Fibroblast of the aortic adventitia (primary cell): ENCODE measurements at regions not wholly inside any gene's neighbourhood (a gene's known extent, or its start where the extent isn't known, plus 50 kb on each side); places are given as distances from the start of the nearest gene placed in this dataset.
"Not testable (repeated sequence)": the region's sequence is repeated elsewhere in the genome, so short reads cannot be mapped to it uniquely, and the experiment has no call there.

Experiments
- DNase-seq: peaks from one replicate; pipeline ENCODE4 v3.0.0-alpha.2; 2010; ENCODE audit warnings: low read depth
- H3K4me3 ChIP-seq: 2 replicates; pipeline ENCODE4 v1.5.1; 2011; ENCODE audit warnings: low read depth, mild to moderate bottlenecking, control low read depth, low read length, moderate library complexity
- TF ChIP-seq, protein P1 (sequence below): IDR thresholded peaks from 2 replicates; pipeline ENCODE4 v1.5.1; 2011; ENCODE audit warnings: mild to moderate bottlenecking, low read length, control low read depth, inconsistent platforms; ENCODE audit not compliant: insufficient read depth

DNA sequence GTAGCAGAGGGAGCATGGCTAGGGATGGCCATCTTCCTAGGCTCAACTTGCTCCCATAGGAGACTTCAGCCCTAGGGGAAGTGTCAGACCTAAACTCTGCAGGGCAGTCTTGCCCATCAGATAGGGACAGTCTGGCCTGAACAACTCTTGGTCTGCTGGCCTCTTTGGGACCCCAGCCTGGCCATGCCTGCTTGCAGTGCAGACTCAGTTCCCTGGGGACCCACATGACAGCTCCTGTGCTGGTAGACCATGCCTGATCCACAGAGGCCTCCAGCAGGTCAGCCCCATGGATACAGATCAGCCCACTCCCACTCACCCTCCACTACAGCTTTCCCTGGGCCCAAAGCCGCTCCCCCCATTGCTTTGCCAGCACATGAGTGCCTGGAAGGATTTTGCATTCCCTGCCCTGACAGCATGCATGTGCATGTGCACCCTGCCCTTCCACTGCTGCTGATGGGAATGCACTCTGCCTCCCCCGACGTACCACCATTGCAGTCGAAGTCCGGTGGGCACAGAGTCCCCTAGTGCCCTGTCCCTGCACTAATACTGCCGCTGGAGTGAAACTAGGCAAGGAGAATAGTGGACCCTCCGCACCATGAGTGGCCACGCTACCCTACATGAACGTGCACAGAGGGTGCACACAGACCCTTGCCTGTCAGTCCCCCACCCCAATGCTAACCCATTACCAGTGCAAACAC is 841.4 kb downstream of the FSCB start:
- no peak for DNase-seq
- TF ChIP-seq, protein P1, sequence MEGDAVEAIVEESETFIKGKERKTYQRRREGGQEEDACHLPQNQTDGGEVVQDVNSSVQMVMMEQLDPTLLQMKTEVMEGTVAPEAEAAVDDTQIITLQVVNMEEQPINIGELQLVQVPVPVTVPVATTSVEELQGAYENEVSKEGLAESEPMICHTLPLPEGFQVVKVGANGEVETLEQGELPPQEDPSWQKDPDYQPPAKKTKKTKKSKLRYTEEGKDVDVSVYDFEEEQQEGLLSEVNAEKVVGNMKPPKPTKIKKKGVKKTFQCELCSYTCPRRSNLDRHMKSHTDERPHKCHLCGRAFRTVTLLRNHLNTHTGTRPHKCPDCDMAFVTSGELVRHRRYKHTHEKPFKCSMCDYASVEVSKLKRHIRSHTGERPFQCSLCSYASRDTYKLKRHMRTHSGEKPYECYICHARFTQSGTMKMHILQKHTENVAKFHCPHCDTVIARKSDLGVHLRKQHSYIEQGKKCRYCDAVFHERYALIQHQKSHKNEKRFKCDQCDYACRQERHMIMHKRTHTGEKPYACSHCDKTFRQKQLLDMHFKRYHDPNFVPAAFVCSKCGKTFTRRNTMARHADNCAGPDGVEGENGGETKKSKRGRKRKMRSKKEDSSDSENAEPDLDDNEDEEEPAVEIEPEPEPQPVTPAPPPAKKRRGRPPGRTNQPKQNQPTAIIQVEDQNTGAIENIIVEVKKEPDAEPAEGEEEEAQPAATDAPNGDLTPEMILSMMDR, result no peak
- no peak overlapping the region for H3K4me3 ChIP-seq

DNA sequence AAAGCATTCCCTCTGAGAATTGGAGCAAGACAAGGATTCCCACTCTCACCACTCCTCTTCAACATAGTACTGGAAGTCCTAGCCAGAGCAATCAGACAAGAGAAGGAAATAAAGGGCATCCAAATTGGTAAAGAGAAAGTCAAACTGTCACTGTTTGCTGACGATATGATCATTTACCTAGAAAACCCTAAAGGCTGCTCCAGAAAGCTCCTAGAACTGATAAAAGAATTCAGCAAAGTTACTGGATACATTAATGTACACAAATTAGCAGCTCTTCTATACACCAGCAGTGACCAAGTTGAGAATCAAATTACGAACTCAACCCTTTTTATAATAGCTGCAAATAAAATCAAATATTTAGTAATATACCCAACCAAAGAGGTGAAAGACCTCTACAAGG is 851.9 kb downstream of the FSCB start:
- not testable (repeated sequence) for H3K4me3 ChIP-seq, DNase-seq

DNA sequence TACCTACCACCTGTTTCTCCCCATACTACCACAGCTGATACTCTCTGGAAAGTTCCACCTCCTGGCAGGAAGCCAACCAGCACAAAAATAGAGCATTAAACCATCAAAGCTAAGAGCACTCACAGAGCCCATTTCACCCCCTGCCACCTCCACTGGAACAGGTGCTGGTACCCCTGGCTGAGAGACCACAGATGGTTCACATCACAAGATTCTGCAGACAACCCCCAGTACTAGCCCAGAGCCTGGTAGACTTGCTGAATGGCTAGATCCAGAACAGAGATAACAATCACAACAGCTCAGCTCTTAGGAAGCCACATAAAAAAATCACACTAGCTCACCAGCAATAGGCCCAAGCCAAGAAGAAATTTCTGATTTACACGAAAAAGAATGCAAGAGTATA is 855.2 kb downstream of the FSCB start:
- no peak overlapping the region for H3K4me3 ChIP-seq
- TF ChIP-seq, protein P1, result no peak
- DNase-seq, result no peak

DNA sequence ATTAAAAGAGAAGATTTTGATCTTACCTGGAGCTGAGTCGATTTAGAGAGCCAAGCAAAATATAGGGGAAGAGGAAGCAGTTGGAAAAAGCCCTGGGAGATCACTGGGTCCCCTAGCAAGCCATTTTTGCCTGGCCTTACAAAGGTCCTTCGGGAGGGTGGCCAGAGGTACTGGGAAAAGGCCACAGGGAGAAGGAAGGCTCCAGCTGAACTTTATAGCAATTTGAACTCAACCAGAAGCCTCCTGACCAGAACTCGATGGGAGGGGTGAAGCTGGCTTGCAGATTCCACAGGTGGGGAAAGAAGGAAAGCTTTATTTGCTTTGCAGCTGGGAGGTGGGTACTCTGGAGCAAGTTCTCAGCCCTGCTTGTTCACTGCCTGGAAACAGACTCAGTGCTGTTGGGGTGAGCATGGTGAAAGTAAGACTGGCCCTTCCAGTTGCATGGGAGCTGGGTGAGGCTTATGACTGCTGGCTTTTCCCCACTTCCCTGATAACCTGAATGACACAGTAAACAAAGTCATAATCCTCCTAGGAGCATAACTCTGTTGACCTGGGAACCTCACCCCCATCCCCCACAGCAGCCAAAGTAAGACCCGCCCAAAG is 855.8 kb downstream of the FSCB start:
- no peak for DNase-seq
- no peak overlapping the region for H3K4me3 ChIP-seq
- TF ChIP-seq, protein P1, result no peak

DNA sequence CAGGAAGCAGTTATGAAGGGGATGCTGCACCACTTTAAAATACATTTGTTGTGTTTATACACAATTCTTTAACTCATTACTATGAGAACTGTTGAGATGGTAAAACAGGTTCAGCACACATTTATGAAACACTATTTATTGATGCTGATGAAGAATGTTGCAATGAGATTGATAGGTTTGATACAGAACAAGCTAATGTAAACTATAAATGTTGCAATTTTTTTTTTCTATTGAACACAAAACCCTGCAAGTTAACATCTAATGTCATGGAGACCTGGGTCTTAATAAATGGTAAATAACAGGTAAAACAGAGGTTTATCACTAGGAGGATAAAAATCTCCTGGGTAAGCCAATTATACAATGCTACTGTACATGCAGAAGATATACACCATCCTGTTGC is 857.6 kb downstream of the FSCB start:
- H3K4me3 ChIP-seq, result no peak overlapping the region

DNA sequence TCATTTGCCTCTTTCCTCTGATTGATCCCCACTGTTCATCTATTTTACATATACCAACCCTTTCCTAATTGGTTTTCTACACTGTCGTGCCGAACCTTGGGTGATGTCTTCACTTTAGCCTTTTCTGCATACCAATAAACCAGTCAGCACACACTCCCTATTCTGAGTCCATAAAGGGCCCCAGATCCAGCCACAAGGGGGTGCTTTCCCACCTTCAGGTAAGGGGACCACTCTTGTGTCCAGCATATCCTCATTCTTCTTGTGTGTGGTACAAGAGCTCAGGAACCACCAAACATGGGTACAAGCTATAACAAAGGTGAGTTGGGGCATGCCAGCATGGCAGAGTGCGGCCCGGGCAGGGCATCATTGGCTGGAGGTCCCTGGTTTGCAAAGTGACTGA is 859.8 kb downstream of the FSCB start:
- TF ChIP-seq, protein P1, result peak; percentile 15
- no peak overlapping the region for H3K4me3 ChIP-seq
- peak; percentile 1 for DNase-seq

More for the DNA sequence above, 857.6 kb downstream of the FSCB start:
- TF ChIP-seq, protein P1, result no peak
- no peak for DNase-seq

DNA sequence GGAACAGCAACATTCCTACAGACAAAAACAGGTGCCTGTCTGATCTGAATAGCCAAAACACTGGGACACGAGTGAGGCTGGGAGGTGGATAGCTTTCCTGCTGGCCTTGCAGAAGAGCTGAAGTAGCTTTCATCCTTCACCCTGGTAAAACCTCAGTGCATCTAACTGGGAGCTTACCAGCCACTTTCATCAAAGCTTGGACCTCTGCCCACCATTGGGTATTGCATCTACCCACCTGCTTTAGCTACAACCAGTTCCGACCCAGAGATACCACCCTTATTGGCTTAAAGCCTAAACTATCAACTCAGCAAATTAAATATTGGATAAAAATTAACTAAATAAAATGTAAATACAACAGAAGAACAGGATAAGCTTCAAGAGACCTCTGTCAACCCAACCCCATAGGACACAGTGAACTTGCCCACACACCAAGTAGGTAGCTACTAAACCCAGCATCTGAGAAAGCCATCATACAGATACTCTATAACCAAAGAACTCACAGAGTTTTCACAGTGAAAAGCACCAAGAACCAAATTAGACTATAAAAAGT is 866.3 kb downstream of the FSCB start:
- H3K4me3 ChIP-seq, result no peak overlapping the region
- DNase-seq, result no peak
- TF ChIP-seq, protein P1, result no peak
